ENCODE measurements at regions not wholly inside any gene's neighbourhood (a gene's known extent, or its start where the extent isn't known, plus 50 kb on each side); places are given as distances from the start of the nearest gene placed in this dataset.

DNA sequence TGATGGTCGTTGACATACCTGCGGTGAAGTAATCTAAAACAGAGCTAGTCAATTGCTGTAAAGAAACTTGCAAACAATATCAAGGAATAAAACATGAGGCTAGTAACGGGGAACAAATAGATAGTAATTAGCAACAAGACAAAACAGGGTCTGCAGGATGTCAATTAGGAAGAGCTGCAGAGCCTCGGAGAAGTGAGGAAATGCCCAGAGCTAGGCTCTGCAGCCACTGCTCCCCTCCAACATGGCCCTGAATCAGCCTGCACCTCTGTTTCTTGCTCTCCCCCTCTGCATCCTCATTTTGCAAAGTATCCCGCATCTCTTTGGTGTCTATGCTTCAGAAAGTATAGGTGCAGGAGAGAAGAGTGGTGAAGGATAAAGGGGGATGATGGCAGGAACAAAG is 507.4 kb upstream of the FAT3 start:
- Histone ChIP-seq H3K4me3 (replicated peaks; ENCODE audit: insufficient read depth, low read length) (no peak overlapping the region), H3K27ac (replicated peaks) (no peak overlapping the region), H3K27me3 (ENCODE audit: insufficient read depth, poor library complexity, severe bottlenecking) (no peaks in the 10 kb centered on the region)
- TF ChIP-seq SPI1 (IDR thresholded peaks at IDR 0.05; ENCODE audit: borderline replicate concordance, low read depth) (no peak), CTCF (IDR thresholded peaks at IDR 0.05; ENCODE audit: insufficient read depth, low read length) (no peak), GABPA (IDR thresholded peaks at IDR 0.05; ENCODE audit: low read depth) (no peak), POLR2AphosphoS5 (IDR thresholded peaks at IDR 0.05; ENCODE audit: low read depth) (no peak)
- TF ChIP-seq, protein P1, sequence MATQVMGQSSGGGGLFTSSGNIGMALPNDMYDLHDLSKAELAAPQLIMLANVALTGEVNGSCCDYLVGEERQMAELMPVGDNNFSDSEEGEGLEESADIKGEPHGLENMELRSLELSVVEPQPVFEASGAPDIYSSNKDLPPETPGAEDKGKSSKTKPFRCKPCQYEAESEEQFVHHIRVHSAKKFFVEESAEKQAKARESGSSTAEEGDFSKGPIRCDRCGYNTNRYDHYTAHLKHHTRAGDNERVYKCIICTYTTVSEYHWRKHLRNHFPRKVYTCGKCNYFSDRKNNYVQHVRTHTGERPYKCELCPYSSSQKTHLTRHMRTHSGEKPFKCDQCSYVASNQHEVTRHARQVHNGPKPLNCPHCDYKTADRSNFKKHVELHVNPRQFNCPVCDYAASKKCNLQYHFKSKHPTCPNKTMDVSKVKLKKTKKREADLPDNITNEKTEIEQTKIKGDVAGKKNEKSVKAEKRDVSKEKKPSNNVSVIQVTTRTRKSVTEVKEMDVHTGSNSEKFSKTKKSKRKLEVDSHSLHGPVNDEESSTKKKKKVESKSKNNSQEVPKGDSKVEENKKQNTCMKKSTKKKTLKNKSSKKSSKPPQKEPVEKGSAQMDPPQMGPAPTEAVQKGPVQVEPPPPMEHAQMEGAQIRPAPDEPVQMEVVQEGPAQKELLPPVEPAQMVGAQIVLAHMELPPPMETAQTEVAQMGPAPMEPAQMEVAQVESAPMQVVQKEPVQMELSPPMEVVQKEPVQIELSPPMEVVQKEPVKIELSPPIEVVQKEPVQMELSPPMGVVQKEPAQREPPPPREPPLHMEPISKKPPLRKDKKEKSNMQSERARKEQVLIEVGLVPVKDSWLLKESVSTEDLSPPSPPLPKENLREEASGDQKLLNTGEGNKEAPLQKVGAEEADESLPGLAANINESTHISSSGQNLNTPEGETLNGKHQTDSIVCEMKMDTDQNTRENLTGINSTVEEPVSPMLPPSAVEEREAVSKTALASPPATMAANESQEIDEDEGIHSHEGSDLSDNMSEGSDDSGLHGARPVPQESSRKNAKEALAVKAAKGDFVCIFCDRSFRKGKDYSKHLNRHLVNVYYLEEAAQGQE (IDR thresholded peaks at IDR 0.05; ENCODE audit: insufficient replicate concordance, low read depth) = no peak
- no peak for DNase-seq (ENCODE audit: low read depth in 1 of 2, low spot score in 1 of 2)

DNA sequence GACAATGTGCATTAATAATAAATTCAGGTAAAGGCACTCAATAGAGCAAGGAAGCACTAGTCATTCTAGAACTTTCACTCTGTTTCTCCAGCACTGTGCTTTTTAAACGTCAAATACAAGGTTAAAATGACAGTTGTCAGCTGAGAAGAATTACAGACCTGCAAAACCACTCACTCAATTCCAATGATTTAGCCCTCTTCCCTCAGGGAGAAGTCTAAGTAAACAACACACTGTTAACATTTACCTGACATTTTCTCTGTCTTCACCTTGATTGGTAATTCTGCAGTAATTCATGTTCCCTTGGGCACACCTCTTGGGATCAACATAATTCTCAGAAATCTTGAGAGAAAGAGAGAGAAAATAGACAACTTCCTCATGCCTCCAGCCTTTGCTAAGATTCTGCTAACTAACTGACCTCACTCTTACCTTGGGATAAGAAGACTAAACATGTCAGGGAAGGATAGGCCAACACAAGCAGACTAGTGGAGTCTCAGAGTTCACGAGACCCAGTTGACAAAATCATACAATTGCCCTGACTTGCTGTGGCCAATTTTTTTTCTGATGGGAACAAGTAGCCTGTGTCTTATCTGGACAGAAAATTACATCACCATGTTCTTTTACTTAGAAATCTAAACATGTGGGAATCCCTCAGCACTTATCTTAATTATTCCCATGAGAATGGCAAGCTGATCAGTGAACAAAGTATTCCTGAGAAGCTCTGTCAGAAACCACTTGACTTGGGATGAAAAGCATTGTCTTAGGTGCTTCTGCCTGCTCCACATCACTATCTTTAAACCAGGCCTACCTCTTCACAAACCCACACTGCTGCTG is 516.8 kb upstream of the FAT3 start:
- TF ChIP-seq POLR2AphosphoS5 (IDR thresholded peaks at IDR 0.05; ENCODE audit: low read depth) (no peak), GABPA (IDR thresholded peaks at IDR 0.05; ENCODE audit: low read depth) (no peak), SPI1 (IDR thresholded peaks at IDR 0.05; ENCODE audit: borderline replicate concordance, low read depth) (no peak), CTCF (IDR thresholded peaks at IDR 0.05; ENCODE audit: insufficient read depth, low read length) (no peak)
- TF ChIP-seq, protein P1 (IDR thresholded peaks at IDR 0.05; ENCODE audit: insufficient replicate concordance, low read depth) = no peak
- DNase-seq (ENCODE audit: low read depth in 1 of 2, low spot score in 1 of 2) = no peak
- Histone ChIP-seq H3K27me3 (ENCODE audit: insufficient read depth, poor library complexity, severe bottlenecking) (no peaks in the 10 kb centered on the region), H3K27ac (replicated peaks) (no peak overlapping the region), H3K4me3 (replicated peaks; ENCODE audit: insufficient read depth, low read length) (no peak overlapping the region)

DNA sequence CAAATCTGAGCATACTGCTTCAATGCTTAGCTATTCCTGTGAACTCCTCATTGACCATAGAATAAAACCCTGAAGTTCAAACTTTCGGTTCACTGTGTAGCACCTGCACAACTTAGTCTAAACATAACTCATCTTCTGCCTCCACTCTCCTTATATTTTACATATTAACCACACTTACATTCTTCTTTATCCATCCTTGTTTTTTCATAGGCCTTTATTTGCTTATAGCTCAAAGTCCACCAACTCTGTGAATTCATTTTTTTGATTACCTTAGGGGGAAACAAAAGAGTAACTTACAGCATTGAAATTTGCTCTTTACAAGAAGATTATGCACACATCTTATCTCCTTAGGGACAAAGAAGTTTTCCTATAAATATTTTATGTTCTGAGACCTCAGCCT is 521.6 kb upstream of the FAT3 start:
- no peak for TF ChIP-seq SPI1 (IDR thresholded peaks at IDR 0.05; ENCODE audit: borderline replicate concordance, low read depth)
- no peak for TF ChIP-seq GABPA (IDR thresholded peaks at IDR 0.05; ENCODE audit: low read depth)
- TF ChIP-seq CTCF (IDR thresholded peaks at IDR 0.05; ENCODE audit: insufficient read depth, low read length) = no peak
- TF ChIP-seq POLR2AphosphoS5 (IDR thresholded peaks at IDR 0.05; ENCODE audit: low read depth) = no peak
- TF ChIP-seq, protein P1 (IDR thresholded peaks at IDR 0.05; ENCODE audit: insufficient replicate concordance, low read depth) = no peak
- no peak for DNase-seq (ENCODE audit: low read depth in 1 of 2, low spot score in 1 of 2)
- Histone ChIP-seq H3K27ac (replicated peaks) (no peak overlapping the region), H3K27me3 (ENCODE audit: insufficient read depth, poor library complexity, severe bottlenecking) (no peaks in the 10 kb centered on the region), H3K4me3 (replicated peaks; ENCODE audit: insufficient read depth, low read length) (no peak overlapping the region)
